ENCODE measurements at regions not wholly inside any gene's neighbourhood (a gene's known extent, or its start where the extent isn't known, plus 50 kb on each side); places are given as distances from the start of the nearest gene placed in this dataset.

- Histone ChIP-seq H3K36me3 (ENCODE audit: insufficient read depth, low read length) (no peaks in the 10 kb centered on the region), H3K4me3 (ENCODE audit: low read depth, low read length, poor library complexity, severe bottlenecking) (no peak overlapping the region), H3K9me2 (ENCODE audit: insufficient read depth, low read length) (no peaks in the 10 kb centered on the region), H3K27ac (ENCODE audit: low read depth, low read length, poor library complexity, severe bottlenecking) (no peak overlapping the region), H4K20me1 (ENCODE audit: insufficient read depth, low read length) (no peaks in the 10 kb centered on the region), H3K79me2 (ENCODE audit: insufficient read depth, low read depth, low read length) (no peaks in the 10 kb centered on the region), H3K4me2 (ENCODE audit: low read length) (no peak overlapping the region), H2AFZ (ENCODE audit: low read length) (no peak overlapping the region), H3K9me3 (ENCODE audit: low read length) (no peaks in the 10 kb centered on the region), H3K4me1 (ENCODE audit: insufficient read depth, low read length, poor library complexity, severe bottlenecking) (no peaks in the 10 kb centered on the region)
- ChIA-PET CTCF (ENCODE audit: unreplicated experiment) (no interaction called here), POLR2A (no interaction called here)
- BruUV-seq (replicated peaks) = no TSS peak
- TF ChIP-seq EZH2phosphoT487 (IDR thresholded peaks at IDR 0.05; ENCODE audit: borderline replicate concordance, low read depth, low read length) (no peak), CTCF (conservative IDR thresholded peaks at IDR 0.05; ENCODE audit: low read length) (no peak)
- no peak for DNase-seq (ENCODE audit: low spot score)
- intact Hi-C loops (cut with micrococcal nuclease; ENCODE audit: unreplicated experiment) = no loop called here
Observed at GRCh38 chr4:100834616-100835015, 316.8 kb upstream of the EMCN start.

GRCh38 chr4:100833906-100834305, 316.1 kb upstream of the EMCN start:
- TF ChIP-seq CTCF (conservative IDR thresholded peaks at IDR 0.05; ENCODE audit: low read length) (no peak), EZH2phosphoT487 (IDR thresholded peaks at IDR 0.05; ENCODE audit: borderline replicate concordance, low read depth, low read length) (no peak)
- no peaks in the 10 kb centered on the region for H3K79me2 ChIP-seq (ENCODE audit: insufficient read depth, low read depth, low read length)
- no peak overlapping the region for H2AFZ ChIP-seq (ENCODE audit: low read length)
- DNase-seq (ENCODE audit: low spot score) = no peak
- H3K4me1 ChIP-seq (ENCODE audit: insufficient read depth, low read length, poor library complexity, severe bottlenecking) = no peaks in the 10 kb centered on the region
- ChIA-PET POLR2A (no interaction called here), CTCF (ENCODE audit: unreplicated experiment) (no interaction called here)
- no peaks in the 10 kb centered on the region for H3K36me3 ChIP-seq (ENCODE audit: insufficient read depth, low read length)
- no peaks in the 10 kb centered on the region for H4K20me1 ChIP-seq (ENCODE audit: insufficient read depth, low read length)
- no TSS peak for BruUV-seq (replicated peaks)
- no peak overlapping the region for H3K4me3 ChIP-seq (ENCODE audit: low read depth, low read length, poor library complexity, severe bottlenecking)
- intact Hi-C loops (cut with micrococcal nuclease; ENCODE audit: unreplicated experiment) = no loop called here
- no peak overlapping the region for H3K27ac ChIP-seq (ENCODE audit: low read depth, low read length, poor library complexity, severe bottlenecking)
- H3K9me2 ChIP-seq (ENCODE audit: insufficient read depth, low read length) = no peaks in the 10 kb centered on the region
- H3K9me3 ChIP-seq (ENCODE audit: low read length) = no peaks in the 10 kb centered on the region
- no peak overlapping the region for H3K4me2 ChIP-seq (ENCODE audit: low read length)

- no peaks in the 10 kb centered on the region for H3K79me2 ChIP-seq (ENCODE audit: insufficient read depth, low read depth, low read length)
- CTCF ChIA-PET (ENCODE audit: unreplicated experiment) = no interaction called here
- H3K9me3 ChIP-seq (ENCODE audit: low read length) = no peaks in the 10 kb centered on the region
- H2AFZ ChIP-seq (ENCODE audit: low read length) = no peak overlapping the region
- no peak for TF ChIP-seq EZH2phosphoT487 (IDR thresholded peaks at IDR 0.05; ENCODE audit: borderline replicate concordance, low read depth, low read length)
- no peak for TF ChIP-seq CTCF (conservative IDR thresholded peaks at IDR 0.05; ENCODE audit: low read length)
- POLR2A ChIA-PET = no interaction called here
- H3K4me1 ChIP-seq (ENCODE audit: insufficient read depth, low read length, poor library complexity, severe bottlenecking) = no peaks in the 10 kb centered on the region
- BruUV-seq (replicated peaks) = no TSS peak
- no peak overlapping the region for H3K4me3 ChIP-seq (ENCODE audit: low read depth, low read length, poor library complexity, severe bottlenecking)
- no peaks in the 10 kb centered on the region for H3K9me2 ChIP-seq (ENCODE audit: insufficient read depth, low read length)
- intact Hi-C loops (cut with micrococcal nuclease; ENCODE audit: unreplicated experiment) = no loop called here
- H3K27ac ChIP-seq (ENCODE audit: low read depth, low read length, poor library complexity, severe bottlenecking) = no peak overlapping the region
- DNase-seq (ENCODE audit: low spot score) = no peak
- no peaks in the 10 kb centered on the region for H4K20me1 ChIP-seq (ENCODE audit: insufficient read depth, low read length)
- no peaks in the 10 kb centered on the region for H3K36me3 ChIP-seq (ENCODE audit: insufficient read depth, low read length)
- H3K4me2 ChIP-seq (ENCODE audit: low read length) = no peak overlapping the region
Observed at GRCh38 chr4:100828986-100829685, 311.3 kb upstream of the EMCN start.

Data from OCI-LY7 (cell line).